GM18505 (cell line): ENCODE measurements at regions not wholly inside any gene's neighbourhood (a gene's known extent, or its start where the extent isn't known, plus 50 kb on each side); places are given as distances from the start of the nearest gene placed in this dataset.

ENCODE experiments used
- ATAC-seq: cut with Tn5 transposase; IDR thresholded peaks from one replicate; pipeline ENCODE4 v1.9.1; 2021; ENCODE audit not compliant: unreplicated experiment
- POLR2A ChIP-seq: IDR thresholded peaks from 4 replicates; pipeline ENCODE4 v1.6.1; 2011; ENCODE audit warnings: borderline replicate concordance; ENCODE audit not compliant: insufficient read depth, insufficient read length; ENCODE audit errors: extremely low read depth

- ATAC-seq: peak; percentile 74
- TF ChIP-seq POLR2A: no peak
Observed at GRCh38 chr6:7051780-7052442, 55.9 kb upstream of the RREB1 start.

DNA sequence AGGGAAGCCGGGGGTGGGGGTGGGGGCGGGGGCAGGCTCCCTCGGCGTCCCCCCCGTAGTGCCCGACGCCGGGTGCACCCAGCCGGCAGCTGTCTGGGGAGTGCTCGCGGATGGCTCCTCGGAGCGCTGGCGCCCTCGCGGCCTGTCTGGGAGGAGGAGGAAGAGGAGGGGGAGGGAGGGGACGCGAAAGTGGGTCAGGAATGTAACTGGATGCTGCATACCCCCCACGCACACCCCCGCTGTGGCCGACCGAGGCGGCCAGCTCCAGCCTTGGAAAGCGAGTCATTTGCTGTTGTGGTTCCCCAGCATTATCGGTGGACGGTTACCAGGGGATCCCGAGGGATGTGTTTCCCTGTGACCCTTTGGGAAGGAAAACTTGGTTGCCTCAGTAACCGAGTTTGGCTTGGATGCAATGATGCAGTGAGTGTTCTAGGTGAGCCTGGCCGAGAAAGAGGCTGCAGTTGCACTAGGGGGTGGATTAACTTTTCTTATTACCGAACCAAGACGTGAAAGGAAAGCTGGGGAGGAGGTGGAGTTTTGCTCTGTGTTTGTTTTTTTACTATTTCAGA is 55.2 kb upstream of the RREB1 start:
- TF ChIP-seq POLR2A: no peak
- no peak for ATAC-seq

DNA sequence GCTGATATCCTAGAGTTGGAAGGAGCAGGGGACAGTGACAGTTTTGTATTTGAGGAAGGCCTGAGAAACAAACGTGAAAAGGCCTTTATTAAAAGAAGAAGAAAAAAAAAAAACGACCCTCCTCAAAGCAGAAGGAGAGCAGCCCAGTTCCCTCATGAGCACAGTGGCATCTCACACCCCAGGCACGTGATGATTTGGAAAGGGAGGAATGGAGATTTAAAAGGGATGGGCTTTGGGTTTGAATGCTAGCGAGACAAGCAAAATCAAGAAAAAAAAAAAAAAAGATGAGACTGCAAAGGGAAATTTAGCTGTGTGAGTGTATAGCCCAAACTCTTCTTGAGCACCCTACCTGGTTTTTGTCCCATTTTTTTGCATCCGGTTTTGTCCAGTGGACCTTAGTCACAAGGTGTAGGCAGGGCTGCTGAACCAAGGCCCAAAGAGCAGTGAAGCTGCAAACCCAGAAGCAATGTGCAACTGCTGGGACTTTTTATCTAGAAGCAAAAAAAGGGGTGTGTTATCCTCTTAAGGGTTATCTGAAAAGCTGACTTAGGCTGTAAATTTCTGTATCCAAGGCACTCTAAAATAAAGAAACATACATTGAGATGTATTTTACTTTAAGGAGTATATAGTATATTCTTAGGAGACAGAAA is 54.5 kb upstream of the RREB1 start:
- ATAC-seq: no peak
- TF ChIP-seq POLR2A: no peak
